H1 (cell line): ENCODE measurements at regions not wholly inside any gene's neighbourhood (a gene's known extent, or its start where the extent isn't known, plus 50 kb on each side); places are given as distances from the start of the nearest gene placed in this dataset.

Experiments used
- BRCA1 ChIP-seq: IDR thresholded peaks from 2 replicates; pipeline ENCODE4 v1.6.1; 2012; ENCODE audit warnings: low read depth, low read length, improper control_type of control experiment
- EGR1 ChIP-seq: IDR thresholded peaks from 2 replicates; pipeline ENCODE4 v1.6.1; 2011; ENCODE audit warnings: low read depth, low read length, borderline replicate concordance
- EZH2 ChIP-seq: fragments of 200-600 bp; sonication (generic); IDR thresholded peaks from 2 replicates; pipeline ENCODE4 v1.7.1; 2012; ENCODE audit warnings: low read depth, mild to moderate bottlenecking, moderate library complexity, low read length, inconsistent platforms; ENCODE audit not compliant: severe bottlenecking
- POLR2AphosphoS5 ChIP-seq: IDR thresholded peaks from 2 replicates; pipeline ENCODE4 v1.6.1; 2011; ENCODE audit warnings: low read depth, low read length
- RAD21 ChIP-seq, 2 experiments: IDR thresholded peaks in 1 of 2; conservative IDR thresholded peaks in 1 of 2; 2 replicates each; pipeline ENCODE4 v1.6.1; 2011; ENCODE audit warnings: low read depth in 2 of 2, low read length in 2 of 2, improper control_type of control experiment in 1 of 2, inconsistent platforms in 1 of 2, mild to moderate bottlenecking in 1 of 2, moderate library complexity in 1 of 2
- TEAD4 ChIP-seq: IDR thresholded peaks from 2 replicates; pipeline ENCODE4 v1.6.1; 2012; ENCODE audit warnings: low read depth, low read length, inconsistent platforms, mixed read lengths
- ZNF274 ChIP-seq: IDR thresholded peaks from 2 replicates; pipeline ENCODE4 v1.7.0; 2012; ENCODE audit warnings: low read length, borderline replicate concordance; ENCODE audit errors: extremely low read depth
- TF ChIP-seq, protein P1 (sequence below), 3 experiments: IDR thresholded peaks; 1 replicate in 2 of 3; 2 replicates in 1 of 3; pipeline versions ENCODE4 v1.5.1 to v1.6.1; 2011; ENCODE audit warnings: low read length in 3 of 3, mild to moderate bottlenecking in 3 of 3, inconsistent platforms in 2 of 3, low read depth in 1 of 3, moderate library complexity in 1 of 3; ENCODE audit not compliant: insufficient read depth in 1 of 3; ENCODE audit errors: control extremely low read depth in 1 of 3

DNA sequence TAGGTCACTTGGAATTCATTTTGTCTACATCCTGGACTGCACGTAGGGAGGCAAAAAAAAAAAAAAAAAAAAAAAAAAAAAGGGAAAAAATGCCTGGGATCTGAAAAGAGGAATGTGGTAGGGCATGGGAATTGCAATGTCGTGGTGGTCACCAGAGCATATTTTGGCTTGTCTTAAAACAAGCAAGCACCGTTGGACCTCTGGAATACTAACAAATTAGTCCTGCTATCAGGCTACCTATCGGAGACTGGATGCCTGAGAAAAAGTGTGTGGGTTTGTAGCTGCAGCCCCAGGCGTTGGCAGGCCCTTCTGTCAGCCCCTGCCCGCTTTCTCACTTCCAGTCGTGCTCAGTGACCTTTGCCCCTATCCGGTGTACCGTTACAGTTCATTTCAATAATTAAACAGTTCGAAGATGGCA is 588.5 kb upstream of the ZEB2 start:
- no peak for TF ChIP-seq POLR2AphosphoS5
- TF ChIP-seq, protein P1, sequence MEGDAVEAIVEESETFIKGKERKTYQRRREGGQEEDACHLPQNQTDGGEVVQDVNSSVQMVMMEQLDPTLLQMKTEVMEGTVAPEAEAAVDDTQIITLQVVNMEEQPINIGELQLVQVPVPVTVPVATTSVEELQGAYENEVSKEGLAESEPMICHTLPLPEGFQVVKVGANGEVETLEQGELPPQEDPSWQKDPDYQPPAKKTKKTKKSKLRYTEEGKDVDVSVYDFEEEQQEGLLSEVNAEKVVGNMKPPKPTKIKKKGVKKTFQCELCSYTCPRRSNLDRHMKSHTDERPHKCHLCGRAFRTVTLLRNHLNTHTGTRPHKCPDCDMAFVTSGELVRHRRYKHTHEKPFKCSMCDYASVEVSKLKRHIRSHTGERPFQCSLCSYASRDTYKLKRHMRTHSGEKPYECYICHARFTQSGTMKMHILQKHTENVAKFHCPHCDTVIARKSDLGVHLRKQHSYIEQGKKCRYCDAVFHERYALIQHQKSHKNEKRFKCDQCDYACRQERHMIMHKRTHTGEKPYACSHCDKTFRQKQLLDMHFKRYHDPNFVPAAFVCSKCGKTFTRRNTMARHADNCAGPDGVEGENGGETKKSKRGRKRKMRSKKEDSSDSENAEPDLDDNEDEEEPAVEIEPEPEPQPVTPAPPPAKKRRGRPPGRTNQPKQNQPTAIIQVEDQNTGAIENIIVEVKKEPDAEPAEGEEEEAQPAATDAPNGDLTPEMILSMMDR (IDR thresholded peaks at IDR 0.05; ENCODE audit: control extremely low read depth in 1 of 3, insufficient read depth in 1 of 3, low read depth in 1 of 3, low read length in 3 of 3) = no peak
- no peak for TF ChIP-seq ZNF274
- TF ChIP-seq TEAD4 = no peak
- TF ChIP-seq RAD21 (IDR thresholded peaks at IDR 0.05 in 1 of 2, conservative IDR thresholded peaks at IDR 0.05 in 1 of 2; ENCODE audit: low read depth in 2 of 2, low read length in 2 of 2) = no peak
- TF ChIP-seq EGR1 = no peak
- TF ChIP-seq EZH2 = no peak
- no peak for TF ChIP-seq BRCA1
